Fibroblast of skin of back (primary cell): ENCODE measurements at regions not wholly inside any gene's neighbourhood (a gene's known extent, or its start where the extent isn't known, plus 50 kb on each side); places are given as distances from the start of the nearest gene placed in this dataset.

Source experiments
- DNase-seq: peaks from one replicate; pipeline ENCODE4 v3.0.0-alpha.2; 2013

GRCh38 chr1:82858031-82858430 lies 1057.3 kb downstream of the ADGRL2 start:
- peak; percentile 4 for DNase-seq

DNA sequence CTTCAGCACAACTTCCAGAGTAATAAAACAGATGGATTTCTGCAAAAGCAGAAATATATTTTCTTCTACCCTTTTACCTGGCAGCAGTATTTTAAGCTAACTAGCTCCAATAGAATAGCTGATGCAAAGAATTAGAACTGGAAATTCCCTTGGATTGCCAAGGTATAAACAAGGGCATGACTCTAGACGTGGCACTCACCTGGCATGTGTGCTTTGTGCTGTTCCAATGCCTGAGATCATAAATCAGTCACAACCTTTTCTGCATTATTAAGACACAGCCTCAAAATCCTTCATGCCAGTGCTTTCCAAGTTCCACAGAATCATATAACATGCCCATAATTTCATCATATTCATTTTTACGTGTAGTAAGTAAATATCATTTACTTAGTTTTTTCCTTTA lies 1048.7 kb downstream of the ADGRL2 start:
- no peak for DNase-seq

GRCh38 chr1:82848043-82848442 lies 1047.3 kb downstream of the ADGRL2 start:
- no peak for DNase-seq

GRCh38 chr1:82845866-82846265 lies 1045.1 kb downstream of the ADGRL2 start:
- DNase-seq: no peak

GRCh38 chr1:82844911-82845827 lies 1044.4 kb downstream of the ADGRL2 start:
- DNase-seq: no peak

DNA sequence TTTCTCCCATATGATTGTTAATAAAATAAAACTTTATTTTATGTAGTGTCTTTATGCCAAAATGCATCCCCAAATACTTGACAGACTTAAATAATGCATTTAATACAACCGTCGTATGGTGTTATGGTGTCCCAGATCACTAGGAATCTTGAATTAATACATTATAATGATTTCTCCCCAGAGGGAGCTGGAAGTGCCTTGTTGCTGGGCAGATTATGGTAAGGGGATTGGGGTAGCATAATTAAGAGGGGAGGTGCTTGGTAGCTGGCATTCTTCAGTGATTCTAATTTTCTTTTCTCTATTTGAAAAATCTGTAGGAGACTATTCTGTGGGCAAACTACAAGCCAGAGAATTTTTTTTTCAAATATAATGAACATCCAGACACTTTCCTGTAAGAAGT lies 1043.7 kb downstream of the ADGRL2 start:
- no peak for DNase-seq

DNA sequence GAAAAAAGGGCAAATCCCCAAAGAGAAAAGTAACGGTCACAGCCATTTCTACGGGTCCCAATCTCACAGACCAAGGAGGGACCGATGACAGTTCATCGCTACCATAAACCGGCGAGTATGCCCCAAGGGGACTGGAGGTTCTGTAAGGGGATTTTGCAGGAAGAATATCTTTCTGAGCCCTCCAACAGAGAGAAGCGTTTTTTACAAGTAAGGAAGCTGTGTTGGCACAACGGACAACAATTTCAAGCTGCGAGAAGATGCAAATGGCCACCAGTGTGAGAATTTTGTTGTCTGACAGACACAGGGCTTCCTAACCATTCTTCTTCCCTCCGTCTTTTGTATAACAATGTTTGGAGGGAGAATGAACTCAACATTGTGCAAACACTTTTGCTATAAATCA lies 1043.1 kb downstream of the ADGRL2 start:
- no peak for DNase-seq

GRCh38 chr1:82840192-82840591 lies 1039.5 kb downstream of the ADGRL2 start:
- DNase-seq: no peak

- DNase-seq: peak; percentile 60
These were observed 1037.2 kb downstream of the ADGRL2 start for GRCh38 chr1:82837766-82838465.

DNA sequence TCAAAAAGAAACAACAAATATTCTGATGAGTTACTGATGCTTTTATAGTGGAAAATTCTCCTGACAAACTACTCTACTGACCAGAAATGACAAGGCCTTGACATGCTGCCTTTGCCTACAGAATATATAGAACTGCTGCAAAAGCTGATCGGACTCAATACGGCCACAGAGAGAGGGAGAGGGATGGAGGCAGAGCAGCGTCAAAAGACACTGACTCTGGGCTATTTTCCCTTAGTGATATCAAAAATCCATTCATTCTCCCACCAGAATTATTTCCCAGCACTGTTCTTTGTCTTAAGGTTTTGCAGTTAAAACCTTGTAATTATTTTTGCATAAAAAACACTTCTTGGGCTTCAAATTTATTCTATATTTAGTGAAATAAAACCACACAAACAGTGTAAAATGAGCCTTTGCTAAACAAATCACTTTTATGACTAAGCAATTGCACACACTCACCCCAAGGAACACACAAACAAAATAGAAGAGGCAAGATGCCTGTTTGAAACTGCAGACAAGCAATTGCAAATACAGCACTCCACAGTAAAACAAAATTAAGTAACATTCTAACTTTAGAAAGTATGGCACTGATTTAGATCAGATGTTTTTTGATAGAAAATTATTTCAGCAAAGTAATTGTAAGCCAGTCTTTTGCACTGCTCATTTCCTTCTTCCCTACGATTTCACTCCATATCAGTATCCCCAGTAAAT lies 1036.4 kb downstream of the ADGRL2 start:
- DNase-seq: no peak

GRCh38 chr1:82836213-82836972 lies 1035.7 kb downstream of the ADGRL2 start:
- peak; percentile 13 for DNase-seq

DNA sequence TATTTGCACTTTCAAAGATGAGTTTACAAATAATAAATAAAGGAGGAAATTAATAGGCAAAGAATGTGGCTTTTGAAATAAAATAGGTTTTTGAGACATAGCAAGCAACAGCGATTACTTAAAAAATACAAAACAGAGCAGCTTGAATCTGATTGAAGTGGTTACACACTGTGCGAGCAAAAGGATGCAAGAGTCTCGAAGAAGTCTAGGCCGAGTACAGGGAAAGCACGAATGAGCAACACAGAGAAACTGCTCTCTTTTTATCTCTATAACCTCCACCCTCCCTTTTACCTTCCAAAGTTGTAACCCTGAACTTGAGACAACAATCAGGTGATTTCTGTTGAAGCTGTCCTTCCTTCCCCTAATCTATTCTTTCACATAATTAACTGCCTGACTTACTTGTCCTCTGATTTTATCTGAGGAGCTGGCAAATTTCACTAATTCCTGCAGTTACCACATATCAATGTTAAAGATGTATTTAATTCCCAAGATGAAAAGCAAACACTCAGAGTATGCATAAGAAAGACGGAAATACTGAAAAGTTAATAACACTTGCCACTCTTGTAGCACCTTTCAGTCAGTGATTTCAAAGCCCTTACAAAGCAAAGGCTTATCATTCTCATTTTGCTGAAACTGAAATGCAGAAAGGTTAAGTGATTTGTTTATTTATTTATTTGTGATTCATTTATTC lies 1030.1 kb downstream of the ADGRL2 start:
- no peak for DNase-seq

DNA sequence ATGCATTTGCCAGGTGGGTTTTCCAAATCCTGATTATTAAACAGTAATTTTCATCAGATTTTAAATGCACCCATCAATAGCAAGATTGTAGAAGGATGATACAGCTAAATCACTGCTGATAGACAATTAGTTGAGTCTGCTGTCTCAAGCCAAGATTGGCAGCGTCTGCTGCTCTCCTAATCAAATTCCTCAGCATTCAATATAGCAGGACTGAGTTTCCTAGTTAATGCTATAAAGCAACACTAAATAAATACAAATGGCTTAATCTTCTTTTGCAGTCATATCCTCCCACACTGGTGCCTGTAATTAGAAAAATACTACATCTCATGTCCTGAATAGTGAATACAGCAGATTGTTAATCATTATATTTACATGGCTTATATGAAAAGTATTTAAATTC lies 1028.8 kb downstream of the ADGRL2 start:
- no peak for DNase-seq

- DNase-seq: no peak
These were observed 1023.1 kb downstream of the ADGRL2 start for GRCh38 chr1:82823876-82824275.

GRCh38 chr1:82820816-82821215 lies 1020.1 kb downstream of the ADGRL2 start:
- DNase-seq: no peak

DNA sequence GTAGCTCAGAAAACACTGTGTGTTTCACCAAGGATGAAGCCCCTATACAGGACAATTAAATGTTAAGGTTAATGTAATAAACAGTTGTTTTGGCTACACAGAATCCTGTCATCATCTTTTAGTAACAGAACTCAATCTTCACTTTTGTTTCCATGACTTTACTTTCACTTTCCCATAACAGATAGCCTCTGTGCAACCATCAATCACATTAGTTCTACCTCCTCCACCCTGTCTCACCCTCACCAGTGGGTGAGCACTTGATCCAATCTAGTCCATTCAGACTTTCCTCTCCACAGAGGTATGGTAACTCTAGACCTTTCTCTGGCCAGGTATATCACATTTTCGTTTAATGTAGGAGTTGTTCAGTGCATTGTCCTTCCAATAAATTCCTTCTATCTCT lies 1018.5 kb downstream of the ADGRL2 start:
- no peak for DNase-seq

DNA sequence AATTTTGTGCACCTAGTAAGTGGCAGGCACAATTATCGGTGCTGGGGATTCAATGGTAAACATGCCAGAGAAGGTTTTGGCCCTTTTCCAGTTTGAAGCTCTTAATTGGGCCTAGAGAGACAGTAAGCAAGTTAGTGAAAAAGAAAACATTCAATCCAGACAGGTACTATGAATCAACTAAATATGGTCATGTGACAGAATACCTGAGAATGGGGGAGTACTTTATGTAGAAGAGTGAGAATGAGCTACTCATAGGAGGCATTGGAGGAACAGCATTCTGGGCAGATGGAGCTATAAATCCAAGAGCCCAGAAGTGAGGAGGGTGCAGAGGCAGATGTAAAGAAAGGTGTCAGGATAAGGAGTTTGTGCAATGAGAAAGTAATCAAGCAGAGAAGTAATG lies 1017.9 kb downstream of the ADGRL2 start:
- DNase-seq: no peak

DNA sequence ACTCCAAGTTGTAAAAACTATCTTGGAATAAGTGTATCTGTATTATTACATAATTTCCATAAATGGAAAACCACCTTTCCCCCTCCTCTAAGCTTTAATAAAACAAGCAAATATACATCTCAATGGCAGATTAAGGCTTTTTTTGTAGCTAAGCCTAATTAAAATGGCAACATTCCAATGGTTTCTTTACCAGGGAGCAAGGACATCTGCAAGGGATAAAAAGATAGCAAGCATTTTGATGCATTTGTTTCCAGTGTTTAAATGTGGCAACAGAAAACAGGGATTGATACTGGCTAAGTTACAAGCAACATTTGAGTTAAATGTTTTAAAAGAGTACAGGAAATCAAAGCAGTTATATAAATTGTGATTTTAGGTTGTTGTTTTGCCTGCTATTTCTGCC lies 1012.7 kb downstream of the ADGRL2 start:
- DNase-seq: no peak

GRCh38 chr1:82810601-82811000 lies 1009.9 kb downstream of the ADGRL2 start:
- no peak for DNase-seq

- no peak for DNase-seq
These were observed 1006.8 kb downstream of the ADGRL2 start for GRCh38 chr1:82807563-82807962.

DNA sequence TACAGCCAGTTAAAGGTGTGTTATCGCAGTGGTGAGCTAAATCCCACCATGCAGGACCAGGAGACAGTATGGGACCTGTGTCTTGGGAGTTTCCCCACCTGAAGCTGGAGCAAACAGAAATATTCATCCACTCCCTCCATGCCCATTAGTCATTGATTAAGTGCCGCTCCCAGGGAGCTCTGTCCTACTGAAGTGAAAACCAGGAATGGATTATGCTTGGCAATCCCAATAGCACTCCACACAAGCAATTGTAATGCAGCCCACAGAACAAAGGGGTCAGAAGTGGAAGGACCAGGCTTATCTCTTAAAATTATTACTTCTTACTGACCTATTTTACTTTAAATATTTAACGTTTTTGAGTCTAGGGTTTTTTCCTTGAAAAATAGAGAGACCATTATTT lies 1005.4 kb downstream of the ADGRL2 start:
- DNase-seq: no peak

DNA sequence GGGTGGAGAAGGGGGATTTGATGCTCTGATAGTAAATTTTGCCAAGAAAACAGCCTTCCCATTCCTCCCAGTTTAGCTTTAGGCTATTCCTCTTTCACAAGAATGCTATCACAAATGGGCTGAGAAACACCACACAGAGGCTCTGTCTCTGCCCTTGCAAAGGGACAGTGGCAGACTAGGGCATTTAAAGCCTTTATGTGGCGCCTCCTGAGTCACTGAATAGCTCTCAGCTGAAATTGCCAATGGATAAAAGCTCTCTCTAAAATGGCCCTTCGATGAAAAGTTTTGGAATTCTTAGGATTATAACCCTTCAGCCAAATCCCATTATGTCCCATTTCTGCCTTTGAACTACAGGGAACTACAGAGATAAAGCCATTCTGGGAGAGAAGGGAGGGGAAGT lies 1000.4 kb downstream of the ADGRL2 start:
- no peak for DNase-seq
